GM12874 (cell line): ENCODE measurements at regions not wholly inside any gene's neighbourhood (a gene's known extent, or its start where the extent isn't known, plus 50 kb on each side); places are given as distances from the start of the nearest gene placed in this dataset.

ENCODE experiments used
- CTCF ChIP-seq: IDR thresholded peaks from 2 replicates; pipeline ENCODE4 v1.5.1; 2011; ENCODE audit warnings: low read depth, mild to moderate bottlenecking, control low read depth, low read length, moderate library complexity; ENCODE audit not compliant: insufficient read depth

- no peak for TF ChIP-seq CTCF
Observed at GRCh38 chr1:177729646-177730045, 240.2 kb downstream of the SEC16B start.

DNA sequence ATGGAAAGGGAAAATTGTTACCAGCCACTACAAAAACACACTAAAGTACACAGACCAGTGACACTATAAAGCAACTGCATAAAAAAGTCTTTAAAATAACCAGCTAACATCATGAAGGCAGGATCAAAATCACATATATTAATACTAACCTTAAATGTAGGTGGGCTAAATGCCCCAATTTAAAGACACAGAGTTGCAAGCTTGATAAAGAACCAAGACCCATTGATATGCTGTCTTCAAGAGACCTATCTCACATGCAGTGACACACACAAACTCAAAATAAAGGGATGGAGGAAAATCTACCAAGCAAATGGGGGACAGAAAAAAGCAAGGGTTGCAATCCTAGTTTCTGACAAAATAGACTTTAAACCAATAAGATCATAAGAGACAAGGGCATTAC, 246.3 kb downstream of the SEC16B start:
- TF ChIP-seq CTCF: no peak

- TF ChIP-seq CTCF: no peak
Observed at GRCh38 chr1:177710696-177711620, 258.9 kb downstream of the SEC16B start.

DNA sequence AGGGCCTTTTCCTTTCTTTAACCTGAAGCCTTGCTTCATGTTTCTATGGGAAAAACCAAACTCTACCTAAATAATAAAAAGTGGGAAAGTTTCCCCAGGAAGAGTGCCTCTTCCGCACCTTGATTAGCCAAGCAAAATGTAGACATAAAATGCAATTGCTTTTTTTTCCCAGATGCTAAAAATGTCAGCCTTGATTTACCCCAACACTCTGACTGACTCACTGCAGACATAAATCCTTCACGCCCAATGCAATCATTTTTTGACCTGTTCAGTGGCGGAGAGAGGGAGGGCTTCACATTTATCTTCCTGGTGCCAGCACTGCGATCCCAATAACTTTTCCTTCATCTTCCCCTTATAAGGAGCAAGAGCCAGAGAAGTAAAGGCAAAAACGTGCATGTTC, 261.5 kb downstream of the SEC16B start:
- TF ChIP-seq CTCF: no peak

- TF ChIP-seq CTCF: no peak
Observed at GRCh38 chr1:177706977-177707376, 262.9 kb downstream of the SEC16B start.

DNA sequence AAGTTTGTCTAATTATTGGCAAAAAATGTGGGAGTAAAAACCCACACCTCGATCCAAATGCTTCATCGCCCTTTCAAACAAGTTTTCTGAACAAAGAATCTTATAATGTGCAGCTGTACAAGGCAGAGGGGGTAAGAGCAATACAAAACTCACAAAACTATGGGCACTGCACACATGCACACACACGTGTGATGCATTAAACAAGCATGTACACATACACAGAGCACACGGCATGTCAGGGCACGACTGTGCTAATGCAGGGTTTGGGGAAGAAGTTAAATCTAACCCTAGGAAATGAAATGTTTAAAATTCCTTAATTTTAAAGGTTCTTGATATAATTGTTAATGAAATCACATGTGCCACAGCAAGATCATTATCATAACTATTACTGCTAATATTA, 264.0 kb downstream of the SEC16B start:
- TF ChIP-seq CTCF: no peak

DNA sequence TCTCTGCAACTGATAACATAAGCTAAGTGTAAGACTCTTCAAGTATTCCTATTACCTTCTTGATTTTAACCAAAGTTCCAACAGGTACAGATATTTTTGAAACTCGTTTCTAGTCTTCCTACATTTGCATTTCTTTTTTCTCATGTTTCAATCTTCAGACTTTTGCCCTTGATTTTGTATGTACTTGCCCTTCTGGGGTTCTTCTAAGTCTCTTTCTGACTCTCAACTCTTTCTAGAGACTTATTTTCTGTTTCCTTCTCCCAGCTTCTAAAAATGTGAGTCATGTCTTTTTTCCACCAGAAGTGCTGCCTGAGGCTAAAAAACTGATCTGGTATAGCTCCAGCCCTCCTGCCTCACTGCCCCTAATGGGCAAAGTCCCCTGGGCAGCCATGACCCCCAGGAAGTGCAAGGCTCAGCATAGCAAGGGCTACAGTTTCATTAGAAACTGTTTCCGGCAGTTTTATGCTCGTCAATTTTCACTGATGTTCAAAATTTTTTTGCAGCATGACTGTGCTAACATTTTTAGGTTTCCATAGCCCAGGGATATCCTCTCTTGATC, 265.9 kb downstream of the SEC16B start:
- no peak for TF ChIP-seq CTCF
